Activated effector memory CD4-positive, alpha-beta T cell treated with anti-CD3 and anti-CD28 coated beads, Interleukin-2, amount 50 U/mL, for 16 hours (primary cell): ENCODE measurements at regions not wholly inside any gene's neighbourhood (a gene's known extent, or its start where the extent isn't known, plus 50 kb on each side); places are given as distances from the start of the nearest gene placed in this dataset.
"Not testable (repeated sequence)": the region's sequence is repeated elsewhere in the genome, so short reads cannot be mapped to it uniquely, and the experiment has no call there.

Experiments
- DNase-seq: peaks from one replicate; pipeline ENCODE4 v3.0.0-alpha.2; 2020

DNA sequence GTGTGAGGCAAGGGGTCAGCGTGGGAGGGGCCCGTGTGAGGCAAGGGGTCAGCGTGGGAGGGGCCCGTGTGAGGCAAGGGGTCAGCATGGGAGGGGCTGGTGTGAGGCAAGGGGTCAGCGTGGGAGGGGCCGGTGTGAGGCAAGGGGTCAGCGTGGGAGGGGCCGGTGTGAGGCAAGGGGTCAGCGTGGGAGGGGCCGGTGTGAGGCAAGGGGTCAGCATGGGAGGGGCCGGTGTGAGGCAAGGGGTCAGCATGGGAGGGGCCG, 119.2 kb downstream of the SEPTIN14 start:
- not testable (repeated sequence) for DNase-seq

DNA sequence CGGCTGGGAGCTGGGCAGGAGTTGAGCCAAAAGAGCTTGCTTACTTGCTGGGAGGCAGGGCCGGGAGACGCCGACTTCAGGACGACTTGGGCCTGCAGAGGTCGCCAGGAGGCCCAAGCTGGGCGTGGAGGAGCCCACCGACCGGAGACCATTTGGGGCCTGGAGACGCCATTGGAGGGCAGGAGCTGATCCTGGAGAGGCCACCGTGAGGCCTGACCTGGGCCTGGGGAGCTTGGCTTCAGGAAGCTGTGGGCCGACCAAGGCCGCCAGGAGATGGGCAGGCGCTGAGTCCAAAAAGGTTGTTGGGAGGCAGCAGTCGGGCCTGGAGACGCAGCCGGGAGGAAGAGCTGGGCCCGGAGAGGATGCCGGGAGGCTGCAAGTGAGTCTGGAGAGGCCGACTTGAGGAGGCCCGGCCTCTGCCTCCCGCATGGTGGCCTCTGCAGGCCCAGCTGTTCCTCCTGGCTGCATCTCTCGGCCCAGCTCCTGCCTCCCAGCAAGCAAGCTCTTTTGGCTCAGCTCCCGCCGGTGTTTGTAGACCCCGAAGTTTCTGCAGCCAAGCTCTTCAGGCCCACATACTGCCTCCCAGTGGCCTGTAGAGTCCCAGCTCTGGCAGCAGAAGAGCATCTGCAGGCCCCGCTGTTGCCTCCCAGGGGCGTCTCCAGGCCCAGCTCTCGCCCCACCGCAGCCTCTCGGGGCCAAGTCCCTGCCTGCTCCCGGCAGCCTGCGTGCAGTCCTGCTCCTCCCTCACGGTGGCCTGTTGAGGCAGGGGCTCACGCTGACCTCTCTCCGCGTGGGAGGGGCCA, 119.7 kb downstream of the SEPTIN14 start:
- not testable (repeated sequence) for DNase-seq

DNA sequence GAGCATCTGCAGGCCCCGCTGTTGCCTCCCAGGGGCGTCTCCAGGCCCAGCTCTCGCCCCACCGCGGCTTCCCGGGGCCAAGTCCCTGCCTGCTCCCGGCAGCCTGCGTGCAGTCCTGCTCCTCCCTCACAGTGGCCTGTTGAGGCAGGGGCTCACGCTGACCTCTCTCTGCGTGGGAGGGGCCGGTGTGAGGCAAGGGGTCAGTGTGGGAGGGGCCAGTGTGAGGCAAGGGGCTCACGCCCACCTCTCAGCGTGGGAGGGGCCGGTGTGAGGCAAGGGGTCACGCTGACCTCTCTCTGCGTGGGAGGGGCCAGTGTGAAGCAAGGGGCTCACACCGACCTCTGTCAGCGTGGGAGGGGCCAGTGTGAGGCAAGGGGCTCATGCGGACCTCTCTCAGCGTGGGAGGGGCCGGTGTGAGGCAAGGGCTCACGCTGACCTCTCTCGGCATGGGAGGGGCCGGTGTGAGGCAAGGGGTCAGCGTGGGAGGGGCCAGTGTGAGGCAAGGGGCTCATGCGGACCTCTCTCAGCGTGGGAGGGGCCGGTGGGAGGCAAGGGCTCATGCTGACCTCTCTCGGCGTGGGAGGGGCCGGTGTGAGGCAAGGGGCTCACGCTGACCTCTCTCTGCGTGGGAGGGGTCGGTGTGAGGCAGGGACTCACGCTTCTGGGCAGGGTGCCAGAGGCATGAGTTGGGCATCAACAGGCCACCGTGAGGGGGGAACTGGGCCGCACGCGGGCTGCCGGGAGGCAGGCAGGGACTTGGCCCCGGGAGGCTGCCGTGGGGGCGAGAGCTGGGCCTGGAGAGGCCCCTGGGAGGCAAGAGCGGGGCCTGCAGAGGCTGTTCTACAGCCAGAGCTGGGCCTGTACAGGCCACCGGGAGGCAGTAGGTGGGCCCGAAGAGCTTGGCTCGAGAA, 120.6 kb downstream of the SEPTIN14 start:
- DNase-seq: not testable (repeated sequence)

DNA sequence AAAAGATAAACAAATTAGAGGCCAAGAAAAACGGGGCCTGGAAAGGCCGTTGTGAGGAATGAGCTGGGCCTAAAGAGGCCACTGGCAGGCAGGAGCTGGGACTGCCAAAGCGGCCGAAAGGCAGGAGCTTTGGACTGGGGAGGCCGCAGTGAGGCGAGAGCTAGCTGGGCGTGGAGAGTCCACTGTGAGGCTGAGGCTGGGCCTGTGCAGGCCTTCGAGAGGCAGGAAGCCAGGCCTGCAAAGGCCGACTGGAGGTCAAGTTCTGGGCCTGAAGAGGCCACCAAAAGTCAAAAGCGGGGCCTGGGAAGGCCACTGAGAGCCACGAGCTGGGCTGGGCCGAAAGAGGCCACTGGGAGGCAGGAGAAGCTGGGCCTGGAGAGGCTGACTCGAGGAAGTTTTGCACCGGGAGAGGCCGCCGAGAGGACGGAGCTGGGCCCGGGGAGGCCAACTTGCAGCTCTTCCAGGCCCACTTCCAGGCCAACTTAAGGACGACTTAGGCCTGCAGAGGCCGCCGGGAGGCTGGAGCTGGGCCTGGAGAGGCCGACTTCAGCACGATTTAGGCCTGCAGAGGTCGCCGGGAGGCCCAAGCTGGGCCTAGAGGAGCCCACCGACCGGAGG, 121.8 kb downstream of the SEPTIN14 start:
- not testable (repeated sequence) for DNase-seq

DNA sequence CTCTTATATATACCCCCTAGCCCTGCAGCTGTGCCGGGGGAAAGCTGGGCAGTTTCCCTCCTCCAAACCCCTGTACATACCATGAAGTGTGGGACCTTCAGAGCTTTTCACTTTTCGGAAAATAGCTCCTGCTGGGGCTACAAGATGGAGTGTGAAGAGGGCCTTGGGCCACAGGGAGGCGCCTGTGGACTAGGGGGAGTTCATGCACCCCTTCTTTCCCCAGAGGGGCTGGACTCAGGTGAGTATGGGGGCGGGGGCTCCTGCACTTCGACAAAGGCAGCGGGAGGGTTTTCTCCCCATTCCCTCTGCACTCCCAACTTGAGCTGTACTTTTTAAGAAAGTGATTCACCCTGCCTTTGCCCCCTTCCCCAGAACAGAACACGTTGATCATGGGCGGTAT, 122.5 kb downstream of the SEPTIN14 start:
- not testable (repeated sequence) for DNase-seq

DNA sequence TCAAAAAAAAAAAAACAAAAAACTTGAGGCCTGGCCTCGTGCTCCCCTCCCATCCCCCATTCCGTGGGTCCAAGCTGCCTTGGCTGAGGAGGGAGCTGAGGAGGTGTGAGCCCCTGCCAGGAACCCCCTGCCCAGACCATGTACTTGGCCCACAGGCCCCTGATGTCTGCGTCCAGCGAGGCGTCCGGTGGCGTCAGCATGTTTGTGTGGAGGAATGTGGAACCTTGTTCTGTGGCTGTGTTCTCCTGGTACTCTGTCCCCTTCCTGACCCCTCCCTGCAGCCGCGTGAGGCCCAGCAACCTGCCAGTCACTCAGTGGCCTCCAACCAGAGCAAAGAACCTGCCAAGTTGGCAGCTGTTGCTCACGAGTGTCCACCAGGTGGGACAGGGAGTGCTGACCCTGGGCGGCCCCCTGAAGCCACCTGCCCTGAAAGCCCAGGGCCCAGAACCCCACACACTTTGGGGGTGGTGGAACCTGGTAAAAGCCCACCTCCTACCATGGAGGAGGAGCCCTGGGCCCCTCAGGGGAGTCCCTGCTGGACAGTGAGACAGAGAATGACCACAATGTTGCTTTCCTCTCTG, 125.8 kb downstream of the SEPTIN14 start:
- not testable (repeated sequence) for DNase-seq

DNA sequence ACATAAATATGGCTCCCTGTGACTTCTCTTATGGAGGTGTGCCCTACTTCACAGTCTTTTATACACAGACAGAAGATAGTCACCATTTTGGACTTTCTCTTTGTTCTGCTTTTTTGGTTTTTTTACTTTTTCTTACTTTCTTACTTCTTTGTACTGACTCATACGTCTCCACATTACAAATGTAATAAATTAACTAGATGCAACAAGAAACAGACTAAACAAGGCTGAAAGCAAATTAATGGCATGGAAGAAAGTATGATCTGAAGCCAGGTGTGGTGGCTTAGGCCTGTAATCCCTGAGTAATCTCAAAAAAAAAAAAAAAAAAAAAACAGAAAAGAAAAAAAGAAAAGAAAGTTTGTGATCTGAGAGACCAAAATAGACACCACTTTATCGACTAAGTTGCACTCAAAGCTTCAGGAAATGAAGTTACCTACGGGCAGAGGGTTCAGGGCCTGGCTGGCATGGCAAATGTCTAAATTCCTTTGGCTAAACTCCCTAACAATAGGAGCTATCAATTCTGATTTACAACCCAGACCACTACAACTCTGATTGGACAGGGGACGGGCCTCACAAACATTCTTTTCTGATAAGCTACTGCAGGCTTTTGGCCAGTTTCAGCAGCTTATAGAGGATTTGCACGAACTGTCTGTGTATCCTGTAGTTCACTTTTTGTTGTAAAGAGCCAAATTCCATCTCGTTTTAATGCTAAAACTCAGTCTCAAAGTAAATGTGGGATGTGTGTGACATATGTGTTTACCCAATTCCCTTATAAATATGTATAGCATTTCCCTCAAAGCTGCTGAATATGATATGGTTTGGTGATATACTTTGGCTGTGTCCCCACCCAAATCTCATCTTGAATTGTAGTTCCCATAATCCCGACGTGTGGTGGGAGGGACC, 129.1 kb downstream of the SEPTIN14 start:
- DNase-seq: no peak

DNA sequence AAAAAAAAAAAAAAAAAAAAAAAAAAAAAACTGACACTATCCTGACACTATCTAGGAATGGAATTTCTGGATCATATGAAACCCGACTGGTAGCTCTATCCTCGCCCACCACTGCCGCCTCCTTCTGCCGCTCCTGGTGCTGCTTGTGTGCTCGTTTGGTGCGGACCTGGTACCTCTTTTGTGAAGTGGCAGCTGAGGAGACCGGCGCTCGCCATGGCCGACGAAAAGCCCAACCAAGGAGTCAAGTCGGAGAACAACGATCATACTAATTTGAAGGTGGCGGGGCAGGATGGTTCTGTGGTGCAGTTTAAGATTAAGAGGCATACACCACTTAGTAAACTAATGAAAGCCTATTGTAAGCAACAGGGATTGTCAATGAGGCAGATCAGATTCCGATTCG, 130.6 kb downstream of the SEPTIN14 start:
- no peak for DNase-seq

DNA sequence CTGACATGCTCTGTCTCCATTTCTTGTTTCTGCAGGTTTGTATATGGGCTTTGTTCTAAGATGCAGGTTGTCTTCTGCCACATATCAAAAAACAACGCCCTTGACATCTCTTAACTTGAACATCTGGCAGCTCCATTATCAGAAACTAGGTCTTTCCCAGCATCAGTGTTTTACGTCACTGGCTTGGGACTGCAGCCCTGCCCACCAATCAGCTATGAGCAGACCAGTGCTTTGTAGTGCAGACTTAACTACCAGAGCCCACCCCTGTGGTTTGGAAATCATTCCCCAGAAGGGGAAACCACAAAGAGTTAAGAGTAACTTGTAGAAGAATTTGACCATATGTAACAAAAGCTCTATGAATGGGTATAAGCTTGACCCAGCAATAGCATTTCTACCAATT, 132.4 kb downstream of the SEPTIN14 start:
- no peak for DNase-seq

DNA sequence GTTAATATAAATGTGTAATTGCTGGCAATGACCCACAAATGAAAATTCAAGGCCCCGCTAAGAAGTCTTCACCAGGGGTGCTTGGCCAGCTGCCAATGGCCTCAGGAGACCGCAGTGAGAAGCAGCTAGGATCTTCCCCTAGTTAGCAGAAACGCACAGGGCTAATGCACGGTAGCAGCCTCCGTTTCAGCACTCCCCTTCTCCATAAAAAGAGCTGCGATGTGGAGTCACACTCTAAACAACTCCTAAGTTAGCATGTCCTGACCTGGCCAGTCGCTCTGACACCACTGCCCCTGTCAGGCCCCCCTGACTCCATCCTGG, 139.0 kb downstream of the SEPTIN14 start:
- no peak for DNase-seq

DNA sequence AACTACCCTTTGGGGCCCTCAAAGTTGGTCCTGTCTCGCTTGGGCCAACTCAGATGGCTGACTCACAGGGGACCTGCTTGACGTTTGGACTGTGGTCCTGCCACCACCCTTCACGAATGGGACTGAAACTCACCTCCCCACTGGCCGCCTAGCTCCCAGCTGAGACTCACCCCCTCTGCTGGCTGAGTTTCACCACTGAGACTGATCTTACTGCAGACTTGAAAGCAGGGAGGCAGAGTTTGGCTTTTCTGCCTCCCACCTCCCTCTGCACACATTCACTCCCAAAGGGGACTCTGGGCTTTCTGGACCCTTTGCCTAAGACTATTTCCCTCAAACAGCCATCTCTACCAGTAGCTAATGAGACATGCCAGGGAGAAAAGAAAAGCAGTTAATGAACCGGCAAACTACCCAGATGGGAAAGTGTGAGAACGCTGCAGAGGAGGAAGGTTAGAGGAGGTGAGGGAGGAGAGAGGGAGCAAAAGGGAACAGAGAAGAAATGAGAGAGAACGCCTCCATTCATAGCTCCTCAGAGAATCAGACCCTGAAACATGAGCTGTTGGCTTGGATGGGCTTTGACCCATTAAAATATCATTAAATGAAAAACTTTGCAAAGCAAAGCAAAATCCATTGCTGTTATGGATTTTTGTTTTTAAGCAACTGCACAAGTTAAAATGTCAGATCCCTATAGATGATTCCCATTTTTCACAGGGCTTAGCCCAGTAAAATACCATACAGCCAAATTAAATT, 139.5 kb downstream of the SEPTIN14 start:
- DNase-seq: not testable (repeated sequence)

DNA sequence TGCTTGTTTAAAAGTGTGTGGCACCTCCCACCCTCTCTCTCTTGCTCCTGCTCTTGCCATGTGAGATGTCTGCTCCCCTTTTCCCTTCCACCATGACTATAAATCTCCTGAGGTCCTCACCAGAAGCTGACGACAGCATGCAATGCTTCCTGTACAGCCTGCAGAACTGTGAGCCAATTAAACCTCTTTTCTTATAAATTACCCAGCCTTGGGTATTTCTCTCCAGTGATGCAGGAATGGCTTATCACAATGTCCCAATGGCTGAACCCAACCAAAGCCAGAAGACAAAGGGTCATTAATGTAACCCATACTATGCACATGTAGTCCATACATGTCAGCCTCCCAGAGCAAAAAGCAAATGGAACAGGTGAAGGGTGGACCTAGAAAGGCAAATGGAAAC, 141.5 kb downstream of the SEPTIN14 start:
- not testable (repeated sequence) for DNase-seq

DNA sequence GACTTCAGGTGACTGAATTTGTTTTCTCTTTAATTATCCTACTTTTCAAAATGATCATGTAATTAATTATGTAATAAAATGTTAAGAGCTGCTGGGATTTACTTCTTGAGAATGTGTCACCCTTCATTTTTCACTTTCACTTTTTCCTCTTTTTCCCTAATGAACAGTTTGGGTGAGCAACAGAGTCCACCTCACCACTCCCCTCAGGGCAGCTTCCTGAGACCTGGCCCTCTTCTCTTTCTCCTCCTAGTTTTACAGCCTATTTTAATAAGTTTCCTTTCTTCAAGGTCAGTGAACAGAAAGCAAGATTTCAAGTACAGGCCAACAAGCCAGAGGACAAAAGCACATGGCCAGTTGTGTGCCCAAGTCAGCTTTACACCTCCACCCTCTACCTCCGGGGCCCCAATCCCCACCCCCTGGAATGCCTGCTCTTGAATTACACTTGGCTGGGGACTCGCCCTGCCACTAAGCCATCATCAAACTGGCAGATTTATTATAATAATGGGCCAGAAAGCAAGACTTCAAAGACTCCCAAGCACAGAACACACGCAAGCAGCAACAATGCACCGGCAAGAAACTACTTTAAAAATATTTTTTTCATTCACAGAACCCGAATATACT, 143.1 kb upstream of the VOPP1 start:
- DNase-seq: not testable (repeated sequence)

DNA sequence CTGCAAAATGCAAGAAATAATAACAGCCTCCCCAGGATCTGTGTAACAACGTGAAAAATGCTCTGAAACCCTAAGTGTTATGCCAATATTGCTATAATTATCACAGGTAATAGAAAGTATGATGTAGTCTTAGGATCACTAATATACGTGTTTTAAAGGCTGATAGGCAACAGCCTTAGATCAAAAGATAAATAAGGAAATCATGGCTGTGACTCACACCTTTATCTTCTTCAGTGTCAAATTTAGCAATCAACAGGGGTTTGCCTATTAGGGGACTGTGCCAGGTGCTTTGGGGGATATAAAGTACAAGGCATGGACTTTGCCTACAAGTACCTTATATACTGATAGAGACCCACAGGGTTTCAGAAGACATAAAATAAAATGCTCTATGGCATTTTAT, 142.1 kb upstream of the VOPP1 start:
- DNase-seq: not testable (repeated sequence)

DNA sequence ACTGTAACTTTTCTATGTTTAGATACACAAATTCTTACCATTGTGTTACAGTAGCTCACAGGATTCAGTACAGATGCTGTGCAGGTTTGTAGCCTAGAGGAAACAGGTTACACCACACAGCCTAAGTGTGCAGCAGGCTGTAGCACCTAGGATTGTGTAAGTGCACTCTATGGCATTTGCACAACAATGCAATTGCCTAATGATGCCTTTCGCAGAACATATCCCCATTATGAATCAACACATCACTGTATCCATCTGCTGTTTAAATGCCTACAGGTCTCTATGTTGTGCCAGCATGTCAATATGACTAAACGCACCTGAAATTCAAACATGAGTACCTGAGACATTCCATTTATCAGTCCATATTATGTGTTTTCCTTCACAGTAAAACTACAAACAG, 138.0 kb upstream of the VOPP1 start:
- not testable (repeated sequence) for DNase-seq

DNA sequence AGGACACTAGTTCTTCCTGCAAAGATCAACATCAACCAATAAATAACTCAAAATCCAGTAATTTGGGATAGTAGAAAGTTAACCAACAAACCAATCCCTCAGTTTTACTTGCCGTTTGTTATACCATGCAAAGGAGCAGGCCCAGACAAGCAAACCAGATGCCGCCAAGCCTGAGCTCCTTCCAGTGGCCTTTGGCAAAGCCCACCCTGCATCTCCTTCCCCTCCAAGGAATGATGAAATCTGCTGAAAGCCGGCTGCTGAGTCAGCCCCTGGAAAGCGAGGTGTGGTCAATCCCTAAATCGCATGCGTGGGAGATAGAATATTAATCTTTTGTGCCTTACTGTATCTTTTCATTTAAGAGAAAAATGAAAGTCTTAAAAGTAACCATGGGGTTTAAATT, 135.7 kb upstream of the VOPP1 start:
- DNase-seq: not testable (repeated sequence)

DNA sequence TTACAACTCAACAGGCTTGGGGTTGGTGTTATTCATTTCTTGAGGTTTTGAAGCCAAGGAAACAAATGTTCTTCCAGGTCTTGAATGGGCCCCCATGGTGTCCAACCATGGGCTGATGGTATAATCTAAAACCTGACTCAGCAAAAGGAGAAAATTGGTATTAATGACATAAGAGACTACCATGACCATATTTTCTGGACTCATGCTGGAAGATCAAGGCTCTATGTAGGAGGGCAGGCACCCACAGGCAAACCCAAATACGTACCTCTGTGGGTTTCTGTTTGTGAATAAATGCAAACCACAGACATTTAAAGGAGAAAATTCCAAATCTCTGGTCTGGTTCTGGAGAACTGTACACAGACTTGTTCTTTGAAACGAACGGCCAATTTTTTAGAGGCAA, 135.1 kb upstream of the VOPP1 start:
- DNase-seq: not testable (repeated sequence)

DNA sequence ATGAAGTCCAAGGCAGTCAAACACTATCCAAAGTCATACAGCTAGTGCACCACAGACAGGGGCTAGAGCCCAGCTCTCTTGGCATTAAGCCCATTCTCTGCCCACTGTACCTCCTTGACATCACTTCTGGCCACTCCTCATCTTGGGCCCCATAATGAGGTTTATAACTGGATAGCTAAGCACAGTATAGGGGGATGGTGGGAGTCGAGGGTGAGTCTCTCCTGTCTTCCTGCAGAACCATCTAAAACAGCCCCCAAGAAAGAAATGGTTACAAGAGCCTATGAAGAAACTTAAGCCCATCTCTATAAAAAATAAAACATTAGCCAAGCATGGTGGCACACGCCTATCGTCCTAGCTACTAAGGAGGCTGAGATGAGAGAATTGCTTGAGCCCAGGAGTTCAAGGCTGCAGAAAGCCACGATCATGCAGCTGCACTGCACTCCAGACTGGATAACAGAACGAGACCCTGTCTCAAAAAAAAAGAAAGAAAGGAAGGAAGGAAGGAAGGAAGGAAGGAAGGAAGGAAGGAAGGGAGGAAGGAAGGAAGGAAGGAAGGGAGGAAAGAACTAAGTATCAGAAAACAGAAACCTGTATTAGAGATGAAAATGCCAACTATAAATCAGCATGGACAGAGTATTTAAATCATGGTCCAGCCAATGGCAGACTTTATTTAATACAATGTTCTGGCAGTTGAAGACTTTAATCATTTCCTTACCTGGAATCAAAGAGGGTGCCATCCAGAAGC, 134.3 kb upstream of the VOPP1 start:
- DNase-seq: not testable (repeated sequence)

DNA sequence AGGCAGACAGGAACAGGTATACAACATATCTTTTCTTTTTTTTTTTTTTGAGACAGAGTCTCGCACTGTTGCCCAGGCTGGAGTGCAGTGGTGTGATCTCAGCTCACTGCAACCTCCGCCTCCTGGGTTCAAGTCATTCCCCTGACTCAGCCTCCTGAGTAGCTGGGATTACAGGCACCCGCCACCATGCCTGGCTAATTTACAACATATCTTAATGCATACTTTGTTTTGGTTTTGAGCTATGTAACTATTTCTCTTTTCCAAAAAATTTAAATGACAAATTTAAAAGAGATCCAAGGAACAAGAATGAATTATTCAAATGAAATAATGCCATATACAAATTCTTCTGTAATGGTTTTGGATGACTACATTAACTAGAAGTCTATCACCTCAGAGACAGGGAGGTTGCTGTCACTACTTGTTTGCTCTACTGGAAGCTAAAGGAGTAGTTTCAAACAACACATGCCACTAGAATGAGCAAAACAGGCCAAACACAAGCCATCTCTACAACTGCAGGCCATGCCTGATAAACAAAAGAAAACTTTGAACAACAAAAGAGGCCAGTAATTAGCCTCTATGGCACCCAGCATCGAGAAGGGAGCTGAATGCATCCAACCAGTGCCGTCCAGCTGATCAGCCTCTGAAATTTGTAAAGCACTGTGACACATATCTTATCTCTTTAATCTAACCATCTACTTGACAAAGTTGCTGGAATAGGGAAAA, 133.6 kb upstream of the VOPP1 start:
- DNase-seq: not testable (repeated sequence)

DNA sequence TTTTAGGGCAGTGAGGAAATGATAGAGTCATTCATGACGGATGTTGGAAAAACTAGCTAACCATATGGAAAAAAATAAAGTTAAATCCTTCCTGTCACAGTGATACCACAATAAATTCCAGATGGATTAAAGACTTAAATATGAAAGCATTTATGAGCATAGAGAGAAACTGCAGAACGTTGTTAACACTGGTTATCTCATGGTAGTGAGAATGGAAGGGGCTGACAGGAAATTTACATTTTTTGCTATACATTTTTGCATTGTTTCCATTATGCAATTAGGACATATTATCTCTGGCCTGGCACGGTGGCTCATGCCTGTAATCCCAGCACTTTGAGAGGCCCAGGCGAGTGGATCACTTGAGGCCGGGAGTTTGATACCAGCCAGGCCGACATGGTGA, 130.5 kb upstream of the VOPP1 start:
- not testable (repeated sequence) for DNase-seq
